ENCODE measurements at regions not wholly inside any gene's neighbourhood (a gene's known extent, or its start where the extent isn't known, plus 50 kb on each side); places are given as distances from the start of the nearest gene placed in this dataset.

DNA sequence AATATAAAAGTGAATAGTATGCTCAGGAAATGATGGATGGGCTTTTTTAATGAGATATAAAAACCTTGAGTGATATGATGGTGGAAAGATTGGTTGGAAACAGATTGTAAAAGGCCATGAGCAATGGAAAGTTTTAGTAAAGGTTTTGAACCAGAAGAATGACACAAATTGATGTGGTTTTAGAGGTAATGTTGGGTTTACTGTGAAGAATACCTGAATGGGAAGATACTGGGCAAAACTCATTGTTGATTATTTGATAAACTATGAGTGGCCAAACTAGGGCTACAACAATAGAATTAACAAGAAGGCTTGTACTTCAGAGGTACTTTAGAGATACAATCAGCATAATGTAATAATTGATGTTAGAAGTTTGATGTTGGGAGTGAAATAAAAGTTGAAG, 108.5 kb downstream of the PTGS2 start:
- H3K36me3 ChIP-seq, result no peaks in the 10 kb centered on the region

DNA sequence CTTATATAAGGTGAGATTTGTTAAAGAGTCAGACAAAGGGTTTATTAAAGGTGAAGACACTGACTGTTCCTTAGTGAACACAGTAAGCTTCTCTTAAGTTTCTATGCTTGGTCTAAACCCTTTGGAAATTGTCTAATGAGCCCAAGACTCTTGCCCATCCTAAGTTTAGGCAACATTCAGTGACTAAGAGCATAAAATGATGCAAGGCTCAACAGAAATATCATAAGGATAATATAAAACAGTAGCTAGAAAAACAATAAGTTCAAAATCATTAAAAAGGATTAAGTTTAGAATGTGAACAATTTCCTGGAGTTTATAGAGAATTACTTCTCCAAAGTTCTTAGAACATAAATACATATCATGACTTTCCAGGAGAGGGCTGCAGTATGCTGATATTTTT, 108.9 kb upstream of the PDC start:
- Histone ChIP-seq H3K9me3 (no peaks in the 10 kb centered on the region), H3K27me3 (no peaks in the 10 kb centered on the region), H3K36me3 (no peaks in the 10 kb centered on the region), H3K4me1 (no peaks in the 10 kb centered on the region), H3K4me3 (no peak overlapping the region), H3K27ac (no peak overlapping the region)
- TF ChIP-seq, protein P1, sequence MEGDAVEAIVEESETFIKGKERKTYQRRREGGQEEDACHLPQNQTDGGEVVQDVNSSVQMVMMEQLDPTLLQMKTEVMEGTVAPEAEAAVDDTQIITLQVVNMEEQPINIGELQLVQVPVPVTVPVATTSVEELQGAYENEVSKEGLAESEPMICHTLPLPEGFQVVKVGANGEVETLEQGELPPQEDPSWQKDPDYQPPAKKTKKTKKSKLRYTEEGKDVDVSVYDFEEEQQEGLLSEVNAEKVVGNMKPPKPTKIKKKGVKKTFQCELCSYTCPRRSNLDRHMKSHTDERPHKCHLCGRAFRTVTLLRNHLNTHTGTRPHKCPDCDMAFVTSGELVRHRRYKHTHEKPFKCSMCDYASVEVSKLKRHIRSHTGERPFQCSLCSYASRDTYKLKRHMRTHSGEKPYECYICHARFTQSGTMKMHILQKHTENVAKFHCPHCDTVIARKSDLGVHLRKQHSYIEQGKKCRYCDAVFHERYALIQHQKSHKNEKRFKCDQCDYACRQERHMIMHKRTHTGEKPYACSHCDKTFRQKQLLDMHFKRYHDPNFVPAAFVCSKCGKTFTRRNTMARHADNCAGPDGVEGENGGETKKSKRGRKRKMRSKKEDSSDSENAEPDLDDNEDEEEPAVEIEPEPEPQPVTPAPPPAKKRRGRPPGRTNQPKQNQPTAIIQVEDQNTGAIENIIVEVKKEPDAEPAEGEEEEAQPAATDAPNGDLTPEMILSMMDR (IDR thresholded peaks at IDR 0.05), result no peak
- TF ChIP-seq POLR2A (IDR thresholded peaks at IDR 0.05), result no peak
- no peak for TF ChIP-seq POLR2AphosphoS5 (IDR thresholded peaks at IDR 0.05)
- no peak for TF ChIP-seq EP300 (IDR thresholded peaks at IDR 0.05)
- no peak for ATAC-seq

More for the DNA sequence above, 108.5 kb downstream of the PTGS2 start:
- ATAC-seq, result no peak
- Histone ChIP-seq H3K27me3 (no peaks in the 10 kb centered on the region), H3K4me3 (no peak overlapping the region), H3K4me1 (no peaks in the 10 kb centered on the region), H3K9me3 (no peaks in the 10 kb centered on the region), H3K27ac (no peak overlapping the region)
- TF ChIP-seq POLR2A (IDR thresholded peaks at IDR 0.05) (no peak), EP300 (IDR thresholded peaks at IDR 0.05) (no peak)

DNA sequence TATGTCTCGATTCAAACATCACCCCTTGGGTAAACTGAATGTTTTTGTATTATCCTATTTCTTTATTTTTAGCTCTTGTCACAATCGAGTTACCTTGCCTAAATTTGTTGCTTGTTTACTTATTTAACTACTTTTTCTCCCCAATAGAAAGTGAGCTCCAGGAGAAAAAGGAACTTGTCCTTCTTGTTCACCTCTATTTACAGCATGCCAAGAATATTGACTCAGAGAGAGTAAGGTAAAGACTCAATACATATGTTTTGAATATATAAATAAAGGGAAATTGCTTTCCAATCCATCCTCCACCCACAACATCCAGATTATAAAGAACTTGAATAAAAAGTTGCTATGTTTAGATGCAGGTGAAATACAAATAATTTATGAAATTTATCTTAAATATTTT, 107.3 kb upstream of the PDC start:
- H3K27me3 ChIP-seq, result no peaks in the 10 kb centered on the region
- 62% methylated on average over 2 of the region's 2 CpGs; no CpG with 5 or more reads in 1 of the 2 donors for WGBS, 2 donors (ENCODE audit: low coverage in 1 of 2)
- H3K27ac ChIP-seq, result no peak overlapping the region
- H3K36me3 ChIP-seq, result no peaks in the 10 kb centered on the region
- no peak overlapping the region for H3K4me3 ChIP-seq
- no peak for ATAC-seq
- TF ChIP-seq EP300 (IDR thresholded peaks at IDR 0.05) (no peak), POLR2A (IDR thresholded peaks at IDR 0.05) (no peak), POLR2AphosphoS5 (IDR thresholded peaks at IDR 0.05) (no peak)
- TF ChIP-seq, protein P1 (IDR thresholded peaks at IDR 0.05), result no peak
- no peaks in the 10 kb centered on the region for H3K9me3 ChIP-seq
- H3K4me1 ChIP-seq, result no peaks in the 10 kb centered on the region

DNA sequence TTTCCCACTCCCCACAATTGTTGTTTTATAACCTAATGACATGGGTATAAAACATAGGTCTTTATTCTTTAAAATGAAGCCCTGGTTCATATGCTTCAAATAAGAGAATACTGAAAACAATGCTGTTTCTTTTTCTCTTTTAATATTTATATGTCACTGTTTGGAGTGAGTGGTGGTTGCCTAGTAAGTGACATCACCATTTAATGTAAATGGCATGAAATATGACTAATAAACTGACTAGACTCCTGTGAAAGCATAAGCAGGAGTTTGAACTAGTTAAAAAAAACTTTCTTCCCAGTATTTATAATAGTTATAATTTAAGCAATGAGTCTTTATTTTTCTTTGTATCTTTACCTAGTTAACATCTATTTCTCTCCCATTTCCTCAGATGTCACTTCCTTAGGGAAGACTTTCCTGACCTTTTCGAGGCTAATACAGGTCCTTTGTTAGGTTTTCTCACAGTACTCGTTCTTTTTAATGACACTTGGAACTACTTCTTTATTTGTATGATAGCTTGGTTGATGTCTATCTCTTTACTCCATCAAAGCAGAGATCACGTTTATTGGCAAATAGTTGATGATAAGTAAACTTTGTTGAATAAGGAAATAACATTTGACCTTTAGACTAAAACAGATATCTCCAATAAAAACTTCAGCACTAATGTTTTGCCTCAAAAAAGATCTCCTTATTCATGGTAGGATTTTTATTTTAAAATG, 105.4 kb upstream of the PDC start:
- no peak overlapping the region for H3K27ac ChIP-seq
- 45 to 48% methylated on average over 3 of the region's 3 CpGs for WGBS, 2 donors (ENCODE audit: low coverage in 1 of 2)
- no peaks in the 10 kb centered on the region for H3K36me3 ChIP-seq
- H3K4me3 ChIP-seq, result no peak overlapping the region
- no peaks in the 10 kb centered on the region for H3K9me3 ChIP-seq
- H3K27me3 ChIP-seq, result no peaks in the 10 kb centered on the region
- TF ChIP-seq POLR2A (IDR thresholded peaks at IDR 0.05) (no peak), EP300 (IDR thresholded peaks at IDR 0.05) (no peak), POLR2AphosphoS5 (IDR thresholded peaks at IDR 0.05) (no peak)
- TF ChIP-seq, protein P1 (IDR thresholded peaks at IDR 0.05), result no peak
- no peak for ATAC-seq
- H3K4me1 ChIP-seq, result no peaks in the 10 kb centered on the region

DNA sequence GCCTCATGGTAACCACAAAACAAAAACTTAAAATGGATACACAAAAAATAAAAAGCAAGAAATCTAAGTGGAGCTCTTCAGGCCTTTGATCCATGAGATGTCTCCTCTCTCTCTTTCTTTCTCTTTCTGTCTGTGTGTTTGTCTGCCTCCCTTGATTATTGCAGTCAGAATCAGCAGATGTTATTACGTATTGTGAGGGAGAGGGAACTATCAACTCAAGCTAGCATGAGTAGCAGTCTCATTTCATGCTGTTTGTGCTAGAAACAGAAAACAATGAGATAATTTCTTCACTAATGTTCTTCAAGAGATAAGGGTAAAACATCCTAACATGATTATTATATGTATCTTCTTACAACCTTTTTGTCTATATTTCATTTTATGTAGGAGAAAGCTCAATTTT, 103.7 kb upstream of the PDC start:
- 67 to 77% methylated on average over 1 of the region's 1 CpG for WGBS, 2 donors (ENCODE audit: low coverage in 1 of 2)
- no peak for ATAC-seq
- no peaks in the 10 kb centered on the region for H3K9me3 ChIP-seq

More for the DNA sequence above, 103.7 kb upstream of the PDC start:
- no peaks in the 10 kb centered on the region for H3K4me1 ChIP-seq
- no peak overlapping the region for H3K27ac ChIP-seq
- H3K36me3 ChIP-seq, result no peaks in the 10 kb centered on the region
- no peak for TF ChIP-seq EP300 (IDR thresholded peaks at IDR 0.05)
- TF ChIP-seq, protein P1 (IDR thresholded peaks at IDR 0.05), result no peak
- no peak for TF ChIP-seq POLR2A (IDR thresholded peaks at IDR 0.05)
- TF ChIP-seq POLR2AphosphoS5 (IDR thresholded peaks at IDR 0.05), result no peak
- no peak overlapping the region for H3K4me3 ChIP-seq
- H3K27me3 ChIP-seq, result no peaks in the 10 kb centered on the region
